A549 (cell line): ENCODE measurements at regions not wholly inside any gene's neighbourhood (a gene's known extent, or its start where the extent isn't known, plus 50 kb on each side); places are given as distances from the start of the nearest gene placed in this dataset.
"Not testable (repeated sequence)": the region's sequence is repeated elsewhere in the genome, so short reads cannot be mapped to it uniquely, and the experiment has no call there.

Source experiments
- ATAC-seq, 2 experiments: fragments of 200-7000 bp in 1 of 2; fragments of >200 bp in 1 of 2; cut with Nextera tagmentation in 1 of 2; cut with Tn5 transposase in 1 of 2; 3 replicates each; pipeline versions ENCODE4 v1.8.0 to v1.9.1; 2018 to 2020; ENCODE audit warnings: mild to moderate bottlenecking in 1 of 2, moderate library complexity in 1 of 2
- CTCF ChIA-PET: fragments of 300-600 bp; sonication (Branson Sonifier 250); formaldehyde crosslinking; extraction: SDS; loops from one replicate; lab custom pipeline; 2021; ENCODE audit warnings: antibody characterized with exemption, inconsistent platforms; lab: Yijun Ruan, JAX
- POLR2A ChIA-PET: fragments of 350-600 bp; formaldehyde crosslinking; extraction: SDS; loops from one replicate; lab custom pipeline; 2021; ENCODE audit warnings: antibody characterized with exemption, inconsistent platforms; lab: Yijun Ruan, JAX
- DNase-seq, 2 experiments: peaks; one replicate each; pipeline versions ENCODE4 v3.0.0 to v3.0.0-alpha.2; 2011 to 2016; ENCODE audit warnings: low read depth in 1 of 2, low spot score in 1 of 2
- FAIRE-seq: peaks from 2 replicates; lab custom pipeline; 2011; peaks lifted over from hg19 to GRCh38; lab: Jason Lieb, UNC
- H3K27ac ChIP-seq, 2 experiments: fragments of >200 bp; sonication (Bioruptor Twin); formaldehyde crosslinking; 3 replicates each; pipeline ENCODE4 v1.5.1; 2016 to 2017
- H3K4me1 ChIP-seq: fragments of >200 bp; sonication (Bioruptor Twin); formaldehyde crosslinking; 3 replicates; pipeline ENCODE4 v1.6.1; 2016
- H3K4me2 ChIP-seq: fragments of >200 bp; sonication (Bioruptor Twin); formaldehyde crosslinking; 3 replicates; pipeline ENCODE4 v1.6.1; 2016
- H3K4me3 ChIP-seq: fragments of >200 bp; sonication (Bioruptor Twin); formaldehyde crosslinking; 3 replicates; pipeline ENCODE4 v1.5.1; 2016
- H3K9me3 ChIP-seq: fragments of >200 bp; sonication (Bioruptor Twin); formaldehyde crosslinking; 3 replicates; pipeline ENCODE4 v1.6.1; 2016
- BHLHE40 ChIP-seq: IDR thresholded peaks from 2 replicates; pipeline ENCODE4 v1.6.1; 2012; ENCODE audit warnings: low read depth, low read length, inconsistent platforms
- CBX2 ChIP-seq: fragments of 200-600 bp; sonication (generic); IDR thresholded peaks from 2 replicates; pipeline ENCODE4 v1.6.1; 2016; ENCODE audit warnings: low read depth, mild to moderate bottlenecking, borderline replicate concordance
- CBX8 ChIP-seq: fragments of 200-600 bp; sonication (generic); IDR thresholded peaks from 2 replicates; pipeline ENCODE4 v1.6.1; 2016
- CHD2 ChIP-seq: fragments of 150-350 bp; IDR thresholded peaks from 2 replicates; pipeline ENCODE4 v1.6.1; 2014; ENCODE audit warnings: low read length; ENCODE audit not compliant: partially characterized antibody
- CHD4 ChIP-seq: fragments of 200-600 bp; sonication (generic); IDR thresholded peaks from 2 replicates; pipeline ENCODE4 v1.6.1; 2016; ENCODE audit warnings: antibody characterized with exemption, mild to moderate bottlenecking, borderline replicate concordance
- EHF ChIP-seq: fragments of 250-450 bp; sonication (Bioruptor Pico); IDR thresholded peaks from 2 replicates; pipeline ENCODE4 v1.5.0; 2020; ENCODE audit warnings: mild to moderate bottlenecking
- EP300 ChIP-seq, 2 experiments: fragments of >200 bp; sonication (Bioruptor Twin); formaldehyde crosslinking; IDR thresholded peaks; 2 replicates in 1 of 2; 3 replicates in 1 of 2; pipeline ENCODE4 v1.6.1; 2016 to 2017
- GATA3 ChIP-seq: IDR thresholded peaks from 2 replicates; pipeline ENCODE4 v1.6.1; 2012; ENCODE audit warnings: borderline replicate concordance
- HOXA7 ChIP-seq: fragments of 250-450 bp; sonication (Bioruptor Pico); IDR thresholded peaks from 2 replicates; pipeline ENCODE4 v1.5.0; 2020; ENCODE audit warnings: mild to moderate bottlenecking, moderate library complexity
- JUNB ChIP-seq: fragments of >200 bp; sonication (Bioruptor Twin); formaldehyde crosslinking; IDR thresholded peaks from 2 replicates; pipeline ENCODE4 v1.6.1; 2016
- MAFK ChIP-seq: fragments of 450-650 bp; IDR thresholded peaks from 2 replicates; pipeline ENCODE4 v1.6.1; 2014; ENCODE audit not compliant: partially characterized antibody
- MAX ChIP-seq: IDR thresholded peaks from 2 replicates; pipeline ENCODE4 v1.6.1; 2012
- NPAS2 ChIP-seq: fragments of 250-450 bp; sonication (Bioruptor Pico); IDR thresholded peaks from 2 replicates; pipeline ENCODE4 v1.8.0; 2022; ENCODE audit warnings: mild to moderate bottlenecking, moderate library complexity, borderline replicate concordance
- NR3C1 ChIP-seq: fragments of >200 bp; sonication (Bioruptor Twin); formaldehyde crosslinking; IDR thresholded peaks from 3 replicates; pipeline ENCODE4 v1.6.1; 2017
- PHF8 ChIP-seq: fragments of 200-600 bp; sonication (generic); IDR thresholded peaks from 2 replicates; pipeline ENCODE4 v1.6.1; 2016; ENCODE audit warnings: low read depth, mild to moderate bottlenecking, antibody characterized with exemption, moderate library complexity, borderline replicate concordance
- POLR2A ChIP-seq: IDR thresholded peaks from 2 replicates; pipeline ENCODE4 v1.6.1; 2012; ENCODE audit warnings: mild to moderate bottlenecking, low read length
- POLR2AphosphoS2 ChIP-seq: conservative IDR thresholded peaks from 2 replicates; pipeline ENCODE4 v1.6.1; 2012; ENCODE audit warnings: low read length, improper control_type of control experiment, inconsistent platforms
- RAD21 ChIP-seq, 2 experiments: fragments of >200 bp in 1 of 2; sonication (Bioruptor Twin) in 1 of 2; formaldehyde crosslinking in 1 of 2; IDR thresholded peaks in 1 of 2; conservative IDR thresholded peaks in 1 of 2; 2 replicates in 1 of 2; 3 replicates in 1 of 2; pipeline ENCODE4 v1.6.1; 2012 to 2018; ENCODE audit warnings: inconsistent platforms in 1 of 2
- RCOR1 ChIP-seq: fragments of 150-350 bp; IDR thresholded peaks from 2 replicates; pipeline ENCODE4 v1.6.1; 2014; ENCODE audit warnings: antibody characterized with exemption, low read length, low read depth
- RFX5 ChIP-seq: fragments of 450-650 bp; IDR thresholded peaks from 2 replicates; pipeline ENCODE4 v1.7.1; 2014; ENCODE audit warnings: antibody characterized with exemption, mild to moderate bottlenecking, moderate library complexity
- SMC3 ChIP-seq: fragments of >200 bp; sonication (Bioruptor Twin); formaldehyde crosslinking; IDR thresholded peaks from 3 replicates; pipeline ENCODE4 v1.6.1; 2018; ENCODE audit warnings: inconsistent platforms
- TFCP2L1 ChIP-seq: fragments of 250-450 bp; sonication (Bioruptor Pico); IDR thresholded peaks from 2 replicates; pipeline ENCODE4 v1.5.0; 2021; ENCODE audit warnings: mild to moderate bottlenecking
- TP53 ChIP-seq: fragments of 250-450 bp; sonication (Bioruptor Pico); IDR thresholded peaks from 2 replicates; pipeline ENCODE4 v1.5.0; 2021; ENCODE audit warnings: mild to moderate bottlenecking, moderate library complexity
- USF2 ChIP-seq: fragments of 450-650 bp; IDR thresholded peaks from 2 replicates; pipeline ENCODE4 v1.6.1; 2014; ENCODE audit warnings: antibody characterized with exemption
- ZC3H11A ChIP-seq: fragments of 450-650 bp; IDR thresholded peaks from 2 replicates; pipeline ENCODE4 v1.6.1; 2014; ENCODE audit warnings: antibody characterized with exemption, mild to moderate bottlenecking
- ZNF302 ChIP-seq: fragments of 250-450 bp; sonication (Bioruptor Pico); IDR thresholded peaks from 2 replicates; pipeline ENCODE4 v1.9.0; 2021; ENCODE audit warnings: inconsistent platforms, mild to moderate bottlenecking, moderate library complexity
- ZSCAN20 ChIP-seq: fragments of 250-450 bp; sonication (Bioruptor Pico); IDR thresholded peaks from 2 replicates; pipeline ENCODE4 v1.8.0; 2022; ENCODE audit warnings: mild to moderate bottlenecking, moderate library complexity
- WGBS: methylation state at CpG from one replicate; pipeline ENCODE4 v1.1.6; 2017; ENCODE audit errors: missing lambda C conversion rate; 5-methylcytosine and 5-hydroxymethylcytosine counted together
- TF ChIP-seq, protein P1 (sequence below): fragments of 150-350 bp; IDR thresholded peaks from 2 replicates; pipeline ENCODE4 v1.6.1; 2014; ENCODE audit warnings: low read depth, mild to moderate bottlenecking, low read length
- TF ChIP-seq, protein P2 (sequence below): IDR thresholded peaks from 2 replicates; pipeline ENCODE4 v1.6.1; 2012; ENCODE audit warnings: low read depth, borderline replicate concordance

GRCh38 chr12:25623816-25624215, 70.7 kb upstream of the LMNTD1 start:
- CTCF ChIA-PET: no interaction called here

DNA sequence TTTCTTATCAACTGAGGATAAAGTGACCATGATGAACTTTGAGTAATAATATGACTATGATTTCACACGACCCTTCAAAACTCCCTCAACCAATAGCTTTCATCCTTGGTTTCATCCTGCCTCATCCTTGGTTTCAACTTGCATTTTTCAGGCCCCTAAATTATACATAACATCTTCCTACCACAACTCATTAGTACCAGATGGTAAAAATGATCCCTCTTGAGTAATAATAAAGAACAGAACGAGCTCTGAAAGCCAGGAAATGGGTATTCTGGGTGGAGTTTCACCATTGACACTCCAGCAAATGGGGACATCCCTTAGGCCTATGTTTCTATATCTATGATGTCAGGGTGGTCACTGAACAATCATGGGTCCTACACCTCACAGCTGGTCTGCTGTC, 72.1 kb upstream of the LMNTD1 start:
- no peak for TF ChIP-seq NPAS2 (CRISPR knock-in tag)
- no peak for TF ChIP-seq MAFK
- no peak for TF ChIP-seq POLR2A
- TF ChIP-seq MAX: no peak
- TF ChIP-seq HOXA7: no peak
- TF ChIP-seq ZNF302: no peak
- no peak for TF ChIP-seq ZC3H11A
- TF ChIP-seq TP53 (CRISPR knock-in tag): no peak
- no peak for TF ChIP-seq CHD2
- TF ChIP-seq CHD4: no peak
- TF ChIP-seq CBX2: no peak
- no peak for TF ChIP-seq PHF8
- no peak overlapping the region for H3K4me2 ChIP-seq
- ChIA-PET POLR2A (no interaction called here), CTCF (interaction anchor here (1.0 to 1.1 kb wide), 2 partner anchors 14 to 392 kb away, joined by 3 read pairs; no protein-coding TSS in a partner anchor)
- no peak for DNase-seq
- no peak for FAIRE-seq
- ATAC-seq: no peak
- H3K9me3 ChIP-seq: no peaks in the 10 kb centered on the region; the same call in 2 of the 3 replicates
- H3K4me3 ChIP-seq: no peak overlapping the region
- H3K4me1 ChIP-seq: no peaks in the 10 kb centered on the region
- WGBS: 5% methylated on average over 2 of the region's 2 CpGs
- H3K27ac ChIP-seq: no peak overlapping the region

More at GRCh38 chr12:25623816-25624215, 70.7 kb upstream of the LMNTD1 start:
- H3K4me1 ChIP-seq: no peaks in the 10 kb centered on the region
- no peaks in the 10 kb centered on the region; the same call in 2 of the 3 replicates for H3K9me3 ChIP-seq
- FAIRE-seq (no peak), DNase-seq (no peak), ATAC-seq (no peak)
- H3K27ac ChIP-seq: no peak overlapping the region
- no peak overlapping the region for H3K4me2 ChIP-seq
- WGBS: 63% methylated on average over 1 of the region's 1 CpG
- POLR2A ChIA-PET: no interaction called here
- TF ChIP-seq POLR2A (no peak), CHD4 (no peak), RAD21 (conservative IDR thresholded peaks at IDR 0.05 in 1 of 2, IDR thresholded peaks at IDR 0.05 in 1 of 2) (no peak), EHF (CRISPR knock-in tag) (no peak), EP300 (IDR thresholded peaks at IDR 0.05) (no peak), RCOR1 (no peak), JUNB (no peak), ZNF302 (no peak), GATA3 (no peak), CHD2 (no peak), BHLHE40 (no peak), ZC3H11A (no peak), TFCP2L1 (CRISPR knock-in tag) (no peak), POLR2AphosphoS2 (no peak), NR3C1 (no peak), CBX2 (no peak), CBX8 (no peak), HOXA7 (no peak)
- TF ChIP-seq, protein P1, sequence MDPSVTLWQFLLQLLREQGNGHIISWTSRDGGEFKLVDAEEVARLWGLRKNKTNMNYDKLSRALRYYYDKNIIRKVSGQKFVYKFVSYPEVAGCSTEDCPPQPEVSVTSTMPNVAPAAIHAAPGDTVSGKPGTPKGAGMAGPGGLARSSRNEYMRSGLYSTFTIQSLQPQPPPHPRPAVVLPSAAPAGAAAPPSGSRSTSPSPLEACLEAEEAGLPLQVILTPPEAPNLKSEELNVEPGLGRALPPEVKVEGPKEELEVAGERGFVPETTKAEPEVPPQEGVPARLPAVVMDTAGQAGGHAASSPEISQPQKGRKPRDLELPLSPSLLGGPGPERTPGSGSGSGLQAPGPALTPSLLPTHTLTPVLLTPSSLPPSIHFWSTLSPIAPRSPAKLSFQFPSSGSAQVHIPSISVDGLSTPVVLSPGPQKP: no peak
- TF ChIP-seq, protein P2, sequence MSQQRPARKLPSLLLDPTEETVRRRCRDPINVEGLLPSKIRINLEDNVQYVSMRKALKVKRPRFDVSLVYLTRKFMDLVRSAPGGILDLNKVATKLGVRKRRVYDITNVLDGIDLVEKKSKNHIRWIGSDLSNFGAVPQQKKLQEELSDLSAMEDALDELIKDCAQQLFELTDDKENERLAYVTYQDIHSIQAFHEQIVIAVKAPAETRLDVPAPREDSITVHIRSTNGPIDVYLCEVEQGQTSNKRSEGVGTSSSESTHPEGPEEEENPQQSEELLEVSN: no peak
- no peak overlapping the region for H3K4me3 ChIP-seq

DNA sequence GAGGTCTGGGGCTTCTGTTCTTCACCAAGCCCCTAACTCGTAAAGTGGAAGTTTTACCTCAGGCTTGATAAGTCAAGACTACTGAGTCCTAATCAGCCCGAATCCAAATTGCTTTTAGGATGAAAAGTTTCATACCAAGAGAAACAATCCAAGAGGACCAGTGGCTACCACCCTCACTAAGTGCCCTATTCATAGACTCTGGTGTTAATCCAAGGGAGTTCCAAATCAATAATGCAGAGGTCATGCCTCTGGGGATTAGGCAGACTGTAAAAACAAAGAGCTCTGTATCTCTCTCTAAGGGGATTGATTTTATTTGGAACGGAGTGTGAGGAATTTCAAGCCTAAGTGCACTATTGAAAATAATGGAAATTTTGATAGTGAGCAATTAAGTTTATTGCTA, 76.3 kb upstream of the LMNTD1 start:
- WGBS: 33% methylated on average over 3 of the region's 3 CpGs
- H3K4me2 ChIP-seq: no peak overlapping the region
- H3K4me1 ChIP-seq: no peaks in the 10 kb centered on the region
- no peak for DNase-seq
- no peak for TF ChIP-seq ZSCAN20
- TF ChIP-seq TFCP2L1 (CRISPR knock-in tag): no peak
- TF ChIP-seq EHF (CRISPR knock-in tag): no peak
- no peak for TF ChIP-seq SMC3
- TF ChIP-seq USF2: no peak
- TF ChIP-seq RFX5: no peak
- CTCF ChIA-PET: no interaction called here
- no peak overlapping the region for H3K27ac ChIP-seq
- no peaks in the 10 kb centered on the region; the same call in 2 of the 3 replicates for H3K9me3 ChIP-seq
- ATAC-seq: no peak
- POLR2A ChIA-PET: no interaction called here
- no peak for FAIRE-seq
- H3K4me3 ChIP-seq: no peak overlapping the region

- FAIRE-seq, H3K27ac ChIP-seq, H3K4me3 ChIP-seq, DNase-seq, H3K4me2 ChIP-seq, H3K4me1 ChIP-seq, H3K9me3 ChIP-seq, POLR2A ChIA-PET, ATAC-seq: not testable (repeated sequence)
- 67% methylated on average over 11 of the region's 11 CpGs for WGBS
- CTCF ChIA-PET: interaction anchor here (0.7 to 1.1 kb wide), 2 partner anchors 9 to 16 kb away, joined by 3 to 4 read pairs; no protein-coding TSS in a partner anchor
These were observed 77.8 kb upstream of the LMNTD1 start for GRCh38 chr12:25630735-25631515.
